ENCODE measurements at regions not wholly inside any gene's neighbourhood (a gene's known extent, or its start where the extent isn't known, plus 50 kb on each side); places are given as distances from the start of the nearest gene placed in this dataset.

- TF ChIP-seq EGR1 (IDR thresholded peaks at IDR 0.05; ENCODE audit: low read depth in 2 of 2) (no peak), TAF1 (conservative IDR thresholded peaks at IDR 0.05) (no peak), YY1 (IDR thresholded peaks at IDR 0.05) (no peak), CTCF (IDR thresholded peaks at IDR 0.05; ENCODE audit: low read depth, low read length, missing input control) (no peak), JUND (IDR thresholded peaks at IDR 0.05) (no peak), MAX (IDR thresholded peaks at IDR 0.05) (no peak), REST (IDR thresholded peaks at IDR 0.05) (no peak), RAD21 (IDR thresholded peaks at IDR 0.05) (no peak), GABPA (IDR thresholded peaks at IDR 0.05 in 1 of 2, conservative IDR thresholded peaks at IDR 0.05 in 1 of 2) (no peak), ATF3 (IDR thresholded peaks at IDR 0.05) (no peak)
Measured at GRCh38 chr3:87801409-87801808, 257.4 kb downstream of the CGGBP1 start.

All from liver (tissue), 3 donors.